Neural cell (in vitro differentiated cells): ENCODE measurements at regions not wholly inside any gene's neighbourhood (a gene's known extent, or its start where the extent isn't known, plus 50 kb on each side); places are given as distances from the start of the nearest gene placed in this dataset.

ENCODE experiments used
- H2AFZ ChIP-seq: fragments of 200-600, 300-800 bp; sonication (generic), shearing (Covaris generic); 2 replicates; pipeline ENCODE4 v1.6.0; 2014; ENCODE audit warnings: low read depth, mild to moderate bottlenecking, antibody characterized with exemption, low read length, moderate library complexity
- H3F3A ChIP-seq: fragments of 200-600 bp; shearing (Covaris generic); 2 replicates; pipeline ENCODE4 v1.6.1; 2016; ENCODE audit warnings: mild to moderate bottlenecking, moderate library complexity, mixed read lengths, antibody characterized with exemption, low read length; ENCODE audit not compliant: insufficient read depth, poor library complexity, severe bottlenecking
- H3K27ac ChIP-seq: fragments of 200-600, 300-800 bp; sonication (generic), shearing (Covaris generic); 2 replicates; pipeline ENCODE4 v1.5.1; 2014; ENCODE audit warnings: mild to moderate bottlenecking, low read length, moderate library complexity
- H3K27me3 ChIP-seq: fragments of 300-800, 200-600 bp; sonication (generic), shearing (Covaris generic); 2 replicates; pipeline ENCODE4 v1.6.0; 2014; ENCODE audit warnings: mild to moderate bottlenecking, low read depth, low read length, moderate library complexity; ENCODE audit not compliant: insufficient read depth
- H3K36me3 ChIP-seq: fragments of 300-800, 200-600 bp; sonication (generic), shearing (Covaris generic); 2 replicates; pipeline ENCODE4 v1.5.1; 2014; ENCODE audit warnings: mild to moderate bottlenecking, antibody characterized with exemption, low read length, moderate library complexity; ENCODE audit not compliant: insufficient read depth
- H3K4me2 ChIP-seq: fragments of 300-800, 200-600 bp; sonication (generic), shearing (Covaris generic); 2 replicates; pipeline ENCODE4 v1.6.0; 2014; ENCODE audit warnings: mild to moderate bottlenecking, low read length
- H3K4me3 ChIP-seq: fragments of 300-800, 200-600 bp; sonication (generic), shearing (Covaris generic); 2 replicates; pipeline ENCODE4 v1.5.1; 2014; ENCODE audit warnings: mild to moderate bottlenecking, low read length, moderate library complexity
- H3K79me2 ChIP-seq: fragments of 200-600 bp; shearing (Covaris generic); replicated peaks from 2 replicates; pipeline ENCODE4 v1.6.0; 2014; ENCODE audit warnings: mild to moderate bottlenecking, low read length, moderate library complexity; ENCODE audit not compliant: insufficient read depth
- H3K9ac ChIP-seq: fragments of 300-800, 200-600 bp; sonication (generic), shearing (Covaris generic); 2 replicates; pipeline ENCODE4 v1.6.1; 2016; ENCODE audit warnings: mild to moderate bottlenecking, low read length, mixed read lengths
- H3K9me2 ChIP-seq: fragments of 200-600 bp; shearing (Covaris generic); 2 replicates; pipeline ENCODE4 v1.6.1; 2016; ENCODE audit warnings: mild to moderate bottlenecking, low read length, mixed read lengths; ENCODE audit not compliant: insufficient read depth
- H3K9me3 ChIP-seq: fragments of 200-600, 300-800 bp; sonication (generic), shearing (Covaris generic); 2 replicates; pipeline ENCODE4 v1.6.1; 2016; ENCODE audit warnings: mild to moderate bottlenecking, mixed run types, low read length, moderate library complexity, mixed read lengths
- H4K20me1 ChIP-seq: fragments of 200-600 bp; shearing (Covaris generic); 2 replicates; pipeline ENCODE4 v1.6.1; 2016; ENCODE audit warnings: mild to moderate bottlenecking, mixed run types; ENCODE audit not compliant: insufficient read depth
- EP300 ChIP-seq: fragments of 450-650 bp; conservative IDR thresholded peaks from 2 replicates; pipeline ENCODE4 v1.6.1; 2014; ENCODE audit warnings: antibody characterized with exemption, mild to moderate bottlenecking, moderate library complexity; ENCODE audit not compliant: poor library complexity, severe bottlenecking
- EZH2 ChIP-seq: fragments of 200-600, 300-800 bp; shearing (Covaris generic), sonication (generic); IDR thresholded peaks from 2 replicates; pipeline ENCODE4 v1.6.1; 2014; ENCODE audit warnings: antibody characterized with exemption, low read length, borderline replicate concordance, mild to moderate bottlenecking; ENCODE audit not compliant: insufficient read depth, poor library complexity, severe bottlenecking
- MXI1 ChIP-seq: fragments of 450-650 bp; conservative IDR thresholded peaks from 2 replicates; pipeline ENCODE4 v1.6.1; 2014; ENCODE audit warnings: antibody characterized with exemption, mild to moderate bottlenecking; ENCODE audit not compliant: poor library complexity, severe bottlenecking
- POLR2AphosphoS5 ChIP-seq: IDR thresholded peaks from 2 replicates; pipeline ENCODE4 v1.6.1; 2012
- RAD21 ChIP-seq: fragments of 450-650 bp; conservative IDR thresholded peaks from 2 replicates; pipeline ENCODE4 v1.6.1; 2014; ENCODE audit warnings: antibody characterized with exemption, mild to moderate bottlenecking, moderate library complexity
- REST ChIP-seq: IDR thresholded peaks from 2 replicates; pipeline ENCODE4 v1.6.1; 2012; ENCODE audit warnings: borderline replicate concordance
- SMC3 ChIP-seq: fragments of 450-650 bp; conservative IDR thresholded peaks from 2 replicates; pipeline ENCODE4 v1.6.1; 2014; ENCODE audit warnings: antibody characterized with exemption, mild to moderate bottlenecking, moderate library complexity; ENCODE audit not compliant: poor library complexity
- TAF1 ChIP-seq: IDR thresholded peaks from 2 replicates; pipeline ENCODE4 v1.6.1; 2012; ENCODE audit warnings: low read depth
- TF ChIP-seq, protein P1 (sequence below): fragments of 450-650 bp; IDR thresholded peaks from 2 replicates; pipeline ENCODE4 v1.5.1; 2014; ENCODE audit warnings: antibody characterized with exemption, mild to moderate bottlenecking, moderate library complexity; ENCODE audit not compliant: poor library complexity, severe bottlenecking

DNA sequence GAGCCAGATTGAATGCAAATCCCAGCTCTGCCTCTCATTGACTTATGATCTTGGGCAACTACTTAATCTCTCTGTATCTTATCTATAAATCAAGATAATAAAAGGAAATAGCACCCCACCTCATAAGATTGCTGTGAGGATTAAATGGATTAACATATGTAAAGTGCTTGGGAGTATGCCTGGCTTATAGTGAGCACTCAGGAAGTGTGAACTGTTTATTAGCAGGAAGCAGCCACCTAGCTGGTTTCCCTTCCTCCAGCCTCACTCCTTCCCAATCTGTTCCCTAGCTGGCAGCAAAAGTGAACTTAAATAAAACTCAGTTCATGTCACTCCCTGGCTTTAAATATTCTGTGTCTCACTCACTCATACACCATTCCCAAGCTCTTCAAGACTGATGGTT lies 526.6 kb upstream of the PKDCC start:
- Histone ChIP-seq H3K9me2 (no peaks in the 10 kb centered on the region), H3K9ac (no peak overlapping the region), H3K36me3 (no peaks in the 10 kb centered on the region), H3K27ac (no peak overlapping the region), H3K79me2 (no peaks in the 10 kb centered on the region), H3F3A (no peaks in the 10 kb centered on the region), H3K9me3 (no peaks in the 10 kb centered on the region), H2AFZ (no peak overlapping the region), H3K4me3 (no peak overlapping the region), H3K27me3 (no peaks in the 10 kb centered on the region), H4K20me1 (no peaks in the 10 kb centered on the region), H3K4me2 (no peak overlapping the region)
- TF ChIP-seq EZH2 (no peak), SMC3 (no peak), EP300 (no peak), MXI1 (no peak), TAF1 (no peak)

- H3K36me3 ChIP-seq, result no peaks in the 10 kb centered on the region
- H3K79me2 ChIP-seq, result no peaks in the 10 kb centered on the region
- TF ChIP-seq REST (no peak), RAD21 (no peak), EP300 (peak; percentile 81), MXI1 (no peak), POLR2AphosphoS5 (peak; percentile 80)
- TF ChIP-seq, protein P1, sequence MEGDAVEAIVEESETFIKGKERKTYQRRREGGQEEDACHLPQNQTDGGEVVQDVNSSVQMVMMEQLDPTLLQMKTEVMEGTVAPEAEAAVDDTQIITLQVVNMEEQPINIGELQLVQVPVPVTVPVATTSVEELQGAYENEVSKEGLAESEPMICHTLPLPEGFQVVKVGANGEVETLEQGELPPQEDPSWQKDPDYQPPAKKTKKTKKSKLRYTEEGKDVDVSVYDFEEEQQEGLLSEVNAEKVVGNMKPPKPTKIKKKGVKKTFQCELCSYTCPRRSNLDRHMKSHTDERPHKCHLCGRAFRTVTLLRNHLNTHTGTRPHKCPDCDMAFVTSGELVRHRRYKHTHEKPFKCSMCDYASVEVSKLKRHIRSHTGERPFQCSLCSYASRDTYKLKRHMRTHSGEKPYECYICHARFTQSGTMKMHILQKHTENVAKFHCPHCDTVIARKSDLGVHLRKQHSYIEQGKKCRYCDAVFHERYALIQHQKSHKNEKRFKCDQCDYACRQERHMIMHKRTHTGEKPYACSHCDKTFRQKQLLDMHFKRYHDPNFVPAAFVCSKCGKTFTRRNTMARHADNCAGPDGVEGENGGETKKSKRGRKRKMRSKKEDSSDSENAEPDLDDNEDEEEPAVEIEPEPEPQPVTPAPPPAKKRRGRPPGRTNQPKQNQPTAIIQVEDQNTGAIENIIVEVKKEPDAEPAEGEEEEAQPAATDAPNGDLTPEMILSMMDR, result no peak
- H3K4me2 ChIP-seq, result no peak overlapping the region
- H3K9me3 ChIP-seq, result no peaks in the 10 kb centered on the region
- H3K9ac ChIP-seq, result no peak overlapping the region
- no peak overlapping the region for H3K4me3 ChIP-seq
- no peaks in the 10 kb centered on the region for H3K9me2 ChIP-seq
- H3F3A ChIP-seq, result no peaks in the 10 kb centered on the region
- no peak overlapping the region for H3K27ac ChIP-seq
- no peaks in the 10 kb centered on the region for H4K20me1 ChIP-seq
- H2AFZ ChIP-seq, result no peak overlapping the region
- no peaks in the 10 kb centered on the region for H3K27me3 ChIP-seq
Measured at GRCh38 chr2:41527525-41528323, 520.1 kb upstream of the PKDCC start.
